Body of pancreas (tissue), 4 donors: ENCODE measurements at regions not wholly inside any gene's neighbourhood (a gene's known extent, or its start where the extent isn't known, plus 50 kb on each side); places are given as distances from the start of the nearest gene placed in this dataset.

ENCODE experiments used
- CTCF ChIP-seq, 7 experiments: fragments of 450-650 bp in 4 of 7; fragments of 200-600 bp in 3 of 7; sonication (generic) in 3 of 7; IDR thresholded peaks; one replicate each; pipeline ENCODE4 v1.5.1; 2016 to 2019; ENCODE audit warnings: antibody characterized with exemption in 7 of 7
- POLR2A ChIP-seq, 3 donors: fragments of 450-650 bp; IDR thresholded peaks; one replicate each; pipeline ENCODE4 v1.6.1; 2016; ENCODE audit warnings: antibody characterized with exemption in 3 of 3, mild to moderate bottlenecking in 2 of 3

GRCh38 chr1:203419558-203419957, 56.0 kb upstream of the PRELP start:
- TF ChIP-seq CTCF (IDR thresholded peaks at IDR 0.05) (no peak), POLR2A (IDR thresholded peaks at IDR 0.05) (no peak)
